GM12878 (cell line): ENCODE measurements at regions not wholly inside any gene's neighbourhood (a gene's known extent, or its start where the extent isn't known, plus 50 kb on each side); places are given as distances from the start of the nearest gene placed in this dataset.

Experiments
- ATAC-seq: fragments of 200-7000 bp; cut with Tn5 transposase; 3 replicates; pipeline ENCODE4 v1.9.1; 2020; ENCODE audit warnings: mild to moderate bottlenecking, moderate library complexity
- BruUV-seq: library from RNA; stranded (reverse); fragments of 400-500 nt; replicated peaks from 2 replicates; lab custom pipeline; 2021; lab: Mats Ljungman, UMichigan
- CTCF ChIA-PET: fragments of 300-600 bp; sonication (Branson Sonifier 250); formaldehyde crosslinking; extraction: SDS; loops from one replicate; lab custom pipeline; 2021; ENCODE audit warnings: inconsistent platforms; lab: Yijun Ruan, JAX
- POLR2A ChIA-PET: fragments of 350-600 bp; formaldehyde crosslinking; extraction: SDS; loops from one replicate; lab custom pipeline; 2021; ENCODE audit warnings: inconsistent platforms; lab: Charles Lee
- RAD21 ChIA-PET: fragments of 300-600 bp; sonication (Branson Sonifier 250); formaldehyde crosslinking; loops from one replicate; lab custom pipeline; 2023; ENCODE audit warnings: antibody characterized with exemption; ENCODE audit not compliant: unreplicated experiment; lab: Charles Lee
- SMC1A ChIA-PET: fragments of 300-600 bp; sonication (Branson Sonifier 250); formaldehyde crosslinking; loops from one replicate; lab custom pipeline; 2023; ENCODE audit not compliant: unreplicated experiment, uncharacterized antibody; lab: Charles Lee
- DNase-seq: peaks from one replicate; pipeline ENCODE4 v3.0.0-alpha.2; 2011; ENCODE audit warnings: low read depth, low spot score
- FAIRE-seq: peaks from 3 replicates; lab custom pipeline; 2011; peaks lifted over from hg19 to GRCh38; lab: Jason Lieb, UNC
- H2AFZ ChIP-seq: 2 replicates; pipeline ENCODE4 v1.6.0; 2011; ENCODE audit warnings: low read depth, low read length, control low read depth; ENCODE audit not compliant: control insufficient read depth
- H3K27ac ChIP-seq: 2 replicates; pipeline ENCODE4 v1.5.1; 2011; ENCODE audit warnings: control low read depth; ENCODE audit not compliant: control insufficient read depth, insufficient read depth
- H3K27me3 ChIP-seq, 2 experiments: replicated peaks in 1 of 2; 2 replicates each; pipeline versions ENCODE4 v1.6.0 to v1.6.1; 2011; ENCODE audit warnings: low read length in 1 of 2; ENCODE audit not compliant: control insufficient read depth in 2 of 2, insufficient read depth in 2 of 2
- H3K36me3 ChIP-seq, 2 experiments: 2 replicates each; pipeline ENCODE4 v1.5.1; 2011; ENCODE audit warnings: low read length in 1 of 2; ENCODE audit not compliant: control insufficient read depth in 2 of 2, insufficient read depth in 2 of 2
- H3K4me1 ChIP-seq: 2 replicates; pipeline ENCODE4 v1.6.1; 2011; ENCODE audit warnings: mild to moderate bottlenecking, low read length, moderate library complexity, mixed read lengths; ENCODE audit not compliant: control insufficient read depth, insufficient read depth
- H3K4me2 ChIP-seq: 2 replicates; pipeline ENCODE4 v1.6.0; 2011; ENCODE audit warnings: control low read depth; ENCODE audit not compliant: control insufficient read depth, insufficient read depth
- H3K4me3 ChIP-seq: fragments of 200-600 bp; sonication (generic); 2 replicates; pipeline ENCODE4 v1.5.1; 2016
- H3K79me2 ChIP-seq: 2 replicates; pipeline ENCODE4 v1.6.0; 2011; ENCODE audit warnings: low read length; ENCODE audit not compliant: control insufficient read depth, insufficient read depth
- H3K9ac ChIP-seq: 2 replicates; pipeline ENCODE4 v1.8.0; 2011; ENCODE audit warnings: low read length, control low read depth, mixed read lengths; ENCODE audit not compliant: control insufficient read depth, insufficient read depth
- H3K9me3 ChIP-seq: replicated peaks from 3 replicates; pipeline ENCODE4 v1.5.1; 2011; ENCODE audit warnings: mild to moderate bottlenecking, low read length; ENCODE audit not compliant: control insufficient read depth, insufficient read depth
- H4K20me1 ChIP-seq: 2 replicates; pipeline ENCODE4 v1.6.0; 2011; ENCODE audit not compliant: control insufficient read depth, insufficient read depth
- FOXM1 ChIP-seq: IDR thresholded peaks from 2 replicates; pipeline ENCODE4 v1.6.1; 2012; ENCODE audit warnings: low read depth, mild to moderate bottlenecking, inconsistent platforms, low read length, moderate library complexity
- GABPA ChIP-seq: IDR thresholded peaks from 2 replicates; pipeline ENCODE4 v1.6.1; 2014; ENCODE audit warnings: antibody characterized with exemption, low read depth, mild to moderate bottlenecking, inconsistent platforms
- HDAC2 ChIP-seq: fragments of 200-600 bp; sonication (generic); IDR thresholded peaks from 2 replicates; pipeline ENCODE4 v1.6.1; 2017
- HDGF ChIP-seq: fragments of 450-650 bp; IDR thresholded peaks from 2 replicates; pipeline ENCODE4 v1.6.1; 2016; ENCODE audit warnings: antibody characterized with exemption
- JUNB ChIP-seq: IDR thresholded peaks from 2 replicates; pipeline ENCODE4 v1.6.1; 2016; ENCODE audit warnings: antibody characterized with exemption, mild to moderate bottlenecking
- NRF1 ChIP-seq: conservative IDR thresholded peaks from 2 replicates; pipeline ENCODE4 v1.6.1; 2011; ENCODE audit warnings: mild to moderate bottlenecking, low read depth, low read length, improper control_type of control experiment
- POU2F2 ChIP-seq: IDR thresholded peaks from 3 replicates; pipeline ENCODE4 v1.6.1; 2011; ENCODE audit warnings: low read depth, mild to moderate bottlenecking, low read length, borderline replicate concordance
- SUZ12 ChIP-seq: fragments of 200-600 bp; sonication (generic); IDR thresholded peaks from one replicate; pipeline ENCODE4 v1.6.1; 2018; ENCODE audit warnings: antibody characterized with exemption, mild to moderate bottlenecking; ENCODE audit not compliant: unreplicated experiment
- WGBS: methylation state at CpG from one replicate; pipeline ENCODE4 v1.1.6; 2016; ENCODE audit warnings: low lambda C conversion rate; ENCODE audit not compliant: insufficient replicate concordance, insufficient coverage; ENCODE audit errors: missing lambda C conversion rate; 5-methylcytosine and 5-hydroxymethylcytosine counted together
- in situ Hi-C: fragments of 300-500 bp; cut with MboI; formaldehyde crosslinking; loops from 9 replicates; pipeline ENCODE4 v1.14.3; 2018; ENCODE audit warnings: mixed read lengths
- intact Hi-C: fragments of 100-400 bp; cut with micrococcal nuclease; formaldehyde crosslinking; loops from one replicate; pipeline ENCODE4 v1.14.2; 2022; ENCODE audit not compliant: unreplicated experiment
- TF ChIP-seq, protein P1 (sequence below): fragments of 450-650 bp; IDR thresholded peaks from 2 replicates; pipeline ENCODE4 v1.6.1; 2017; ENCODE audit warnings: mild to moderate bottlenecking, moderate library complexity
- TF ChIP-seq, protein P2 (sequence below): IDR thresholded peaks from 2 replicates; pipeline ENCODE4 v1.6.1; 2012; ENCODE audit warnings: low read depth, low read length, improper control_type of control experiment

DNA sequence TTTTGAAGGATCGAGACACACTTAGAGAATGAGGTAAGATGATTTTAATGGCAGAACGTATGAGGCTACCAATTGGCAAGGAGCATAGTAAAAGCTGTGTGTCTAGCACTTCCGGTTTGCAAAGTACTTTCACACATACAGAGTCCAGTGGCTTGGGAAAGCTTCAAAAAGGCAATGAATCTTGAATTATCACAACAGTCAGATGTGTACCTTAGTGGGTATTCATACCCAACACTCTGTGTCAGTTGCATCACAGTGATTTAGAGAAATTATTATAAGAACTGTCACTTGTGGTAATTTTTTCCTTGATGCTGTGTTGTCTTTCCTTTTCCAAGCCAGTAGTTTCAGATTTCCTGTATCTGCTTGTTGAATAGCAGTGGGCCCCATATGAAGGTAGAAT is 424.1 kb downstream of the PCNX1 start:
- peak overlapping the region; percentile 18; the same call in 1 of the 2 replicates for H3K27ac ChIP-seq
- H3K4me1 ChIP-seq = peaks cover 47% of the 10 kb centered on the region
- H3K36me3 ChIP-seq = peaks cover 2% of the 10 kb centered on the region in 2 experiments; a peak in 2 of 4 replicates
- H3K4me3 ChIP-seq = no peak overlapping the region
- FAIRE-seq = no peak
- intact Hi-C loops = no loop called here
- ChIA-PET SMC1A (interaction anchor here (1.0 to 2.9 kb wide), 4 partner anchors 10 to 73 kb away, joined by 4 to 11 read pairs (median 6); no protein-coding TSS in a partner anchor), POLR2A (no interaction called here), CTCF (interaction anchor here (1.1 to 1.7 kb wide), 3 partner anchors 10 to 423 kb away, joined by 4 to 6 read pairs (median 4); no protein-coding TSS in a partner anchor), RAD21 (no interaction called here)
- no peak overlapping the region for H2AFZ ChIP-seq
- peak; percentile 9; the same call in 1 of the 3 replicates for ATAC-seq
- no TSS peak for BruUV-seq
- H3K9me3 ChIP-seq = peaks cover 7% of the 10 kb centered on the region
- TF ChIP-seq POU2F2 (no peak), GABPA (0 out of 2 replicates have a peak, but pooled peaks have one; percentile 15), JUNB (0 out of 2 replicates have a peak, but pooled peaks have one; percentile 17), FOXM1 (0 out of 2 replicates have a peak, but pooled peaks have one; percentile 19)
- H3K4me2 ChIP-seq = peak overlapping the region; percentile 41
- no peaks in the 10 kb centered on the region for H4K20me1 ChIP-seq
- WGBS = 51% methylated on average over 3 of the region's 3 CpGs
- in situ Hi-C loops = no loop called here
- no peak for DNase-seq
- H3K9ac ChIP-seq = no peak overlapping the region
- H3K27me3 ChIP-seq = no peaks in the 10 kb centered on the region
- peaks cover 97% of the 10 kb centered on the region for H3K79me2 ChIP-seq

DNA sequence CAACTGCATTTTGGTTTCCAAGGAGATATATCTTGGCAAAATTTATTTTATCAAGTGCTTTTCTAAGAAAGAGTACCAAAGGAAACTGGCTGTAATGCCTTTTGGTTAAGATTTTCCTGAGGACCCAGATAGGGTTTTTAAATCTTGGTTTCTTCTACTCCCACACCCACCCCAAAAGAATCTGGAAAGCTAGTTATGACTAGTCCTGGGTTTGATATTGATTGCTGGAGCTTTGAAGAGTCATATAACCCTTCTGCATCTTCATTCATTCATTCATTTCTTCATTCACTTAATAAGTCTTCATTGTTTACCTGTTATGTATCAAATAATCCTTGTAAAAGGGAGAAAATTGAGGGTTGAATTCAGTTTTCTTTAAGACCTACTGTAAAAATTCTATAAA is 425.2 kb downstream of the PCNX1 start:
- DNase-seq (no peak), FAIRE-seq (no peak), ATAC-seq (no peak)
- H2AFZ ChIP-seq = no peak overlapping the region
- no peaks in the 10 kb centered on the region for H4K20me1 ChIP-seq
- H3K4me1 ChIP-seq = peaks cover 37% of the 10 kb centered on the region
- H3K27me3 ChIP-seq = no peaks in the 10 kb centered on the region
- H3K79me2 ChIP-seq = peaks cover 97% of the 10 kb centered on the region
- ChIA-PET SMC1A (interaction anchor here (0.6 to 2.9 kb wide), 7 partner anchors 10 to 120 kb away, joined by 3 to 11 read pairs (median 3); no protein-coding TSS in a partner anchor), CTCF (interaction anchor here (0.6 to 1.0 kb wide), 3 partner anchors 10 to 107 kb away, joined by 3 read pairs; no protein-coding TSS in a partner anchor), POLR2A (interaction anchor here (0.7 to 1.4 kb wide), 3 partner anchors 9 to 68 kb away, joined by 3 to 5 read pairs (median 4); no protein-coding TSS in a partner anchor), RAD21 (interaction anchor here (1.1 to 1.3 kb wide), 2 partner anchors 31 to 98 kb away, joined by 3 to 6 read pairs; no protein-coding TSS in a partner anchor)
- no peak overlapping the region for H3K9ac ChIP-seq
- BruUV-seq = no TSS peak
- H3K4me2 ChIP-seq = no peak overlapping the region
- H3K36me3 ChIP-seq = peaks cover 2% of the 10 kb centered on the region in 2 experiments; a peak in 2 of 4 replicates
- no peak overlapping the region for H3K4me3 ChIP-seq
- intact Hi-C loops (no loop called here), in situ Hi-C loops (no loop called here)
- peaks cover 11% of the 10 kb centered on the region for H3K9me3 ChIP-seq
- H3K27ac ChIP-seq = 0 out of 2 replicates have a peak overlapping the region, but pooled peaks have one; percentile 6
- no peak for TF ChIP-seq SUZ12
- TF ChIP-seq HDGF = no peak
- no peak for TF ChIP-seq NRF1
- TF ChIP-seq, protein P1, sequence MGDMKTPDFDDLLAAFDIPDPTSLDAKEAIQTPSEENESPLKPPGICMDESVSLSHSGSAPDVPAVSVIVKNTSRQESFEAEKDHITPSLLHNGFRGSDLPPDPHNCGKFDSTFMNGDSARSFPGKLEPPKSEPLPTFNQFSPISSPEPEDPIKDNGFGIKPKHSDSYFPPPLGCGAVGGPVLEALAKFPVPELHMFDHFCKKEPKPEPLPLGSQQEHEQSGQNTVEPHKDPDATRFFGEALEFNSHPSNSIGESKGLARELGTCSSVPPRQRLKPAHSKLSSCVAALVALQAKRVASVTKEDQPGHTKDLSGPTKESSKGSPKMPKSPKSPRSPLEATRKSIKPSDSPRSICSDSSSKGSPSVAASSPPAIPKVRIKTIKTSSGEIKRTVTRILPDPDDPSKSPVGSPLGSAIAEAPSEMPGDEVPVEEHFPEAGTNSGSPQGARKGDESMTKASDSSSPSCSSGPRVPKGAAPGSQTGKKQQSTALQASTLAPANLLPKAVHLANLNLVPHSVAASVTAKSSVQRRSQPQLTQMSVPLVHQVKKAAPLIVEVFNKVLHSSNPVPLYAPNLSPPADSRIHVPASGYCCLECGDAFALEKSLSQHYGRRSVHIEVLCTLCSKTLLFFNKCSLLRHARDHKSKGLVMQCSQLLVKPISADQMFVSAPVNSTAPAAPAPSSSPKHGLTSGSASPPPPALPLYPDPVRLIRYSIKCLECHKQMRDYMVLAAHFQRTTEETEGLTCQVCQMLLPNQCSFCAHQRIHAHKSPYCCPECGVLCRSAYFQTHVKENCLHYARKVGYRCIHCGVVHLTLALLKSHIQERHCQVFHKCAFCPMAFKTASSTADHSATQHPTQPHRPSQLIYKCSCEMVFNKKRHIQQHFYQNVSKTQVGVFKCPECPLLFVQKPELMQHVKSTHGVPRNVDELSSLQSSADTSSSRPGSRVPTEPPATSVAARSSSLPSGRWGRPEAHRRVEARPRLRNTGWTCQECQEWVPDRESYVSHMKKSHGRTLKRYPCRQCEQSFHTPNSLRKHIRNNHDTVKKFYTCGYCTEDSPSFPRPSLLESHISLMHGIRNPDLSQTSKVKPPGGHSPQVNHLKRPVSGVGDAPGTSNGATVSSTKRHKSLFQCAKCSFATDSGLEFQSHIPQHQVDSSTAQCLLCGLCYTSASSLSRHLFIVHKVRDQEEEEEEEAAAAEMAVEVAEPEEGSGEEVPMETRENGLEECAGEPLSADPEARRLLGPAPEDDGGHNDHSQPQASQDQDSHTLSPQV = no peak
- TF ChIP-seq HDAC2 = no peak
- TF ChIP-seq, protein P2, sequence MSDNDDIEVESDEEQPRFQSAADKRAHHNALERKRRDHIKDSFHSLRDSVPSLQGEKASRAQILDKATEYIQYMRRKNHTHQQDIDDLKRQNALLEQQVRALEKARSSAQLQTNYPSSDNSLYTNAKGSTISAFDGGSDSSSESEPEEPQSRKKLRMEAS = no peak
